GM12878 (cell line): ENCODE measurements at regions not wholly inside any gene's neighbourhood (a gene's known extent, or its start where the extent isn't known, plus 50 kb on each side); places are given as distances from the start of the nearest gene placed in this dataset.

Experiments used
- ATAC-seq: fragments of 200-7000 bp; cut with Tn5 transposase; 3 replicates; pipeline ENCODE4 v1.9.1; 2020; ENCODE audit warnings: mild to moderate bottlenecking, moderate library complexity
- BruUV-seq: library from RNA; stranded (reverse); fragments of 400-500 nt; replicated peaks from 2 replicates; lab custom pipeline; 2021; lab: Mats Ljungman, UMichigan
- CTCF ChIA-PET: fragments of 300-600 bp; sonication (Branson Sonifier 250); formaldehyde crosslinking; extraction: SDS; loops from one replicate; lab custom pipeline; 2021; ENCODE audit warnings: inconsistent platforms; lab: Yijun Ruan, JAX
- POLR2A ChIA-PET: fragments of 350-600 bp; formaldehyde crosslinking; extraction: SDS; loops from one replicate; lab custom pipeline; 2021; ENCODE audit warnings: inconsistent platforms; lab: Charles Lee
- RAD21 ChIA-PET: fragments of 300-600 bp; sonication (Branson Sonifier 250); formaldehyde crosslinking; loops from one replicate; lab custom pipeline; 2023; ENCODE audit warnings: antibody characterized with exemption; ENCODE audit not compliant: unreplicated experiment; lab: Charles Lee
- SMC1A ChIA-PET: fragments of 300-600 bp; sonication (Branson Sonifier 250); formaldehyde crosslinking; loops from one replicate; lab custom pipeline; 2023; ENCODE audit not compliant: unreplicated experiment, uncharacterized antibody; lab: Charles Lee
- DNase-seq: peaks from one replicate; pipeline ENCODE4 v3.0.0-alpha.2; 2011; ENCODE audit warnings: low read depth, low spot score
- FAIRE-seq: peaks from 3 replicates; lab custom pipeline; 2011; peaks lifted over from hg19 to GRCh38; lab: Jason Lieb, UNC
- H2AFZ ChIP-seq: 2 replicates; pipeline ENCODE4 v1.6.0; 2011; ENCODE audit warnings: low read depth, low read length, control low read depth; ENCODE audit not compliant: control insufficient read depth
- H3K27ac ChIP-seq: 2 replicates; pipeline ENCODE4 v1.5.1; 2011; ENCODE audit warnings: control low read depth; ENCODE audit not compliant: control insufficient read depth, insufficient read depth
- H3K27me3 ChIP-seq, 2 experiments: replicated peaks in 1 of 2; 2 replicates each; pipeline versions ENCODE4 v1.6.0 to v1.6.1; 2011; ENCODE audit warnings: low read length in 1 of 2; ENCODE audit not compliant: control insufficient read depth in 2 of 2, insufficient read depth in 2 of 2
- H3K36me3 ChIP-seq, 2 experiments: 2 replicates each; pipeline ENCODE4 v1.5.1; 2011; ENCODE audit warnings: low read length in 1 of 2; ENCODE audit not compliant: control insufficient read depth in 2 of 2, insufficient read depth in 2 of 2
- H3K4me1 ChIP-seq: 2 replicates; pipeline ENCODE4 v1.6.1; 2011; ENCODE audit warnings: mild to moderate bottlenecking, low read length, moderate library complexity, mixed read lengths; ENCODE audit not compliant: control insufficient read depth, insufficient read depth
- H3K4me2 ChIP-seq: 2 replicates; pipeline ENCODE4 v1.6.0; 2011; ENCODE audit warnings: control low read depth; ENCODE audit not compliant: control insufficient read depth, insufficient read depth
- H3K4me3 ChIP-seq: fragments of 200-600 bp; sonication (generic); 2 replicates; pipeline ENCODE4 v1.5.1; 2016
- H3K79me2 ChIP-seq: 2 replicates; pipeline ENCODE4 v1.6.0; 2011; ENCODE audit warnings: low read length; ENCODE audit not compliant: control insufficient read depth, insufficient read depth
- H3K9ac ChIP-seq: 2 replicates; pipeline ENCODE4 v1.8.0; 2011; ENCODE audit warnings: low read length, control low read depth, mixed read lengths; ENCODE audit not compliant: control insufficient read depth, insufficient read depth
- H3K9me3 ChIP-seq: replicated peaks from 3 replicates; pipeline ENCODE4 v1.5.1; 2011; ENCODE audit warnings: mild to moderate bottlenecking, low read length; ENCODE audit not compliant: control insufficient read depth, insufficient read depth
- H4K20me1 ChIP-seq: 2 replicates; pipeline ENCODE4 v1.6.0; 2011; ENCODE audit not compliant: control insufficient read depth, insufficient read depth
- BACH1 ChIP-seq: fragments of 450-650 bp; IDR thresholded peaks from 2 replicates; pipeline ENCODE4 v1.6.1; 2017; ENCODE audit warnings: mild to moderate bottlenecking, borderline replicate concordance
- CREM ChIP-seq: IDR thresholded peaks from 2 replicates; pipeline ENCODE4 v1.6.1; 2014; ENCODE audit warnings: antibody characterized with exemption, low read depth
- E2F8 ChIP-seq: fragments of 450-650 bp; IDR thresholded peaks from 2 replicates; pipeline ENCODE4 v1.6.1; 2018; ENCODE audit warnings: mild to moderate bottlenecking, low read depth, moderate library complexity; ENCODE audit not compliant: partially characterized antibody
- ELK1 ChIP-seq: IDR thresholded peaks from 2 replicates; pipeline ENCODE4 v1.6.1; 2012; ENCODE audit warnings: low read depth, low read length, improper control_type of control experiment
- LARP7 ChIP-seq: fragments of 450-650 bp; IDR thresholded peaks from 2 replicates; pipeline ENCODE4 v1.6.1; 2017; ENCODE audit warnings: mild to moderate bottlenecking
- MAX ChIP-seq: IDR thresholded peaks from 2 replicates; pipeline ENCODE4 v1.6.1; 2012; ENCODE audit warnings: low read depth, low read length, improper control_type of control experiment
- NR2F1 ChIP-seq: fragments of 450-650 bp; conservative IDR thresholded peaks from 2 replicates; pipeline ENCODE4 v1.6.1; 2017; ENCODE audit warnings: mild to moderate bottlenecking
- POLR2A ChIP-seq: IDR thresholded peaks from 2 replicates; pipeline ENCODE4 v1.6.1; 2011; ENCODE audit warnings: low read depth, mild to moderate bottlenecking, low read length
- SMARCA5 ChIP-seq: fragments of 450-650 bp; IDR thresholded peaks from 2 replicates; pipeline ENCODE4 v1.6.1; 2017; ENCODE audit warnings: mild to moderate bottlenecking
- ZBTB33 ChIP-seq: fragments of 450-650 bp; IDR thresholded peaks from 2 replicates; pipeline ENCODE4 v1.6.1; 2017; ENCODE audit warnings: mild to moderate bottlenecking
- ZNF24 ChIP-seq: fragments of 450-650 bp; IDR thresholded peaks from 2 replicates; pipeline ENCODE4 v1.6.1; 2017; ENCODE audit warnings: antibody characterized with exemption, mild to moderate bottlenecking
- WGBS: methylation state at CpG from one replicate; pipeline ENCODE4 v1.1.6; 2016; ENCODE audit warnings: low lambda C conversion rate; ENCODE audit not compliant: insufficient replicate concordance, insufficient coverage; ENCODE audit errors: missing lambda C conversion rate; 5-methylcytosine and 5-hydroxymethylcytosine counted together
- in situ Hi-C: fragments of 300-500 bp; cut with MboI; formaldehyde crosslinking; loops from 9 replicates; pipeline ENCODE4 v1.14.3; 2018; ENCODE audit warnings: mixed read lengths
- intact Hi-C: fragments of 100-400 bp; cut with micrococcal nuclease; formaldehyde crosslinking; loops from one replicate; pipeline ENCODE4 v1.14.2; 2022; ENCODE audit not compliant: unreplicated experiment

GRCh38 chr7:10360050-10360449, 613.6 kb upstream of the PHF14 start:
- Histone ChIP-seq H3K4me3 (no peak overlapping the region), H3K27me3 (no peaks in the 10 kb centered on the region), H2AFZ (no peak overlapping the region), H3K36me3 (no peaks in the 10 kb centered on the region)
- WGBS = 0% methylated on average over 3 of the region's 3 CpGs
- no TSS peak for BruUV-seq
- ChIA-PET CTCF (no interaction called here), POLR2A (no interaction called here), RAD21 (no interaction called here)
- intact Hi-C loops = no loop called here
- no peak for FAIRE-seq
- no peak for TF ChIP-seq ZBTB33
- TF ChIP-seq LARP7 = no peak
- TF ChIP-seq NR2F1 = no peak
- TF ChIP-seq, all 136 proteins: peak for 0
- Histone ChIP-seq H3K4me1 (no peaks in the 10 kb centered on the region), H4K20me1 (no peaks in the 10 kb centered on the region), H3K9ac (no peak overlapping the region), H3K4me2 (no peak overlapping the region), H3K79me2 (no peaks in the 10 kb centered on the region), H3K27ac (no peak overlapping the region), H3K9me3 (no peaks in the 10 kb centered on the region)
- SMC1A ChIA-PET = no interaction called here
- in situ Hi-C loops = no loop called here
- ATAC-seq (no peak), DNase-seq (no peak)

- intact Hi-C loops (no loop called here), in situ Hi-C loops (no loop called here)
- Histone ChIP-seq H3K4me2 (no peak overlapping the region), H3K27ac (no peak overlapping the region), H2AFZ (no peak overlapping the region), H3K9me3 (no peaks in the 10 kb centered on the region; the same call in 2 of the 3 replicates), H3K9ac (no peak overlapping the region), H3K4me3 (no peak overlapping the region), H3K79me2 (no peaks in the 10 kb centered on the region), H3K27me3 (no peaks in the 10 kb centered on the region), H4K20me1 (no peaks in the 10 kb centered on the region), H3K4me1 (no peaks in the 10 kb centered on the region), H3K36me3 (no peaks in the 10 kb centered on the region)
- CTCF ChIA-PET = no interaction called here
- POLR2A ChIA-PET = no interaction called here
- FAIRE-seq = no peak
- no TSS peak for BruUV-seq
- SMC1A ChIA-PET = no interaction called here
- RAD21 ChIA-PET = no interaction called here
- DNase-seq = no peak
- ATAC-seq = no peak
- TF ChIP-seq POLR2A (no peak), CREM (no peak), ELK1 (no peak), SMARCA5 (no peak), BACH1 (no peak), ZNF24 (no peak), MAX (no peak), E2F8 (no peak)
Observed at GRCh38 chr7:10401793-10402192, 571.9 kb upstream of the PHF14 start.
